Kidney tubule cell (primary cell): ENCODE measurements at regions not wholly inside any gene's neighbourhood (a gene's known extent, or its start where the extent isn't known, plus 50 kb on each side); places are given as distances from the start of the nearest gene placed in this dataset.

Source experiments
- DNase-seq: peaks from one replicate; pipeline ENCODE4 v3.0.0-alpha.2; 2018; ENCODE audit warnings: low spot score

- no peak for DNase-seq
These were observed 51.0 kb upstream of the F3 start for GRCh38 chr1:94592571-94592920.

DNA sequence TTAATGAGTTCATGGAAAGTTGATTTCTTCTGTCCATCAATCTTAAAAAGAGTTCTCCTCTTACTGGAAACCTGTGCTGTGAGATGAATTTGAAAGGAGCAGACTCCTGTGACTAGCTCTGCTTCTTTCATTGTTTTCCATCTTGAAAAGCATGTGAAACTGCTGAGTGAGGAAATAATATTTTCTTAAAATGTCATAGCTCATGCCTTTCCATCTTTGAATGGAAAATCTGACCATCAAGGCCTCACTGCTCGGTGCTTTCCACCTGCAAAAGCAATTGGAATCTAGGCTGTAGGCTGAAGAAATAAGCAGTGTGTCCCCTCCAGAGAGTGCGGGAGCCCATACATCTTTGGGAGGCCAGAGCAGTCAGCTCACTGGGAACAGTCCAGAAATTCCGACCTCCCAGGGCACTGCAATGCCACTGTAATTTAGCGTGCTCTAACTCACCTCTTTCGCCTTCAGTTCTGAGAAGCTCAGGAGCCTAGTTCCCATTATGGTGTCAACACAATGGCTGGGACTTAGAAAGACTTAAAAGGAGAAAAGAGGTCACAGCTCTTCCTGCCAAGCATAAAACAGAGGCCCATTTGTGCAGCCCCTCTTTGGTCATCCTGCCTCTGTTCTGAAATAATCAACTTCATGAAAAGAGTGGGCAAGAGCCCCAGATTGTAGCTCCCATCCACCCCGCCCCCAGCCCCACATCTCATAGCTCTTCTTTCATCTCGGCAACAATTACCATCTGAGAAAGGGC, 50.4 kb upstream of the F3 start:
- no peak for DNase-seq
